KBM-7 (cell line): ENCODE measurements at regions not wholly inside any gene's neighbourhood (a gene's known extent, or its start where the extent isn't known, plus 50 kb on each side); places are given as distances from the start of the nearest gene placed in this dataset.
A peak's percentile ranks its signal among the peaks of the same experiment; 100 is the strongest.
"Not testable (repeated sequence)": the region's sequence is repeated elsewhere in the genome, so short reads cannot be mapped to it uniquely, and the experiment has no call there.

Experiments used
- DNase-seq: peaks from one replicate; pipeline ENCODE4 v3.0.0-alpha.2; 2015
- in situ Hi-C: fragments of 300-500 bp; cut with MboI; formaldehyde crosslinking; loops from 2 replicates; pipeline ENCODE4 v1.14.3; 2020; ENCODE audit warnings: low sequenced_read_pairs, low pct_unique_long_range_greater_than_20kb, mixed read lengths

- in situ Hi-C loops, result no loop called here
- no peak for DNase-seq
Observed at GRCh38 chr4:186840771-186841301, 117.2 kb upstream of the FAT1 start.

- DNase-seq, result peak; percentile 39
- in situ Hi-C loops, result no loop called here
Observed at GRCh38 chr4:186844059-186844681, 120.5 kb upstream of the FAT1 start.

- in situ Hi-C loops, result no loop called here
- DNase-seq, result peak; percentile 89
Observed at GRCh38 chr4:186845137-186845842, 121.6 kb upstream of the FAT1 start.

- no peak for DNase-seq
- in situ Hi-C loops, result no loop called here
Observed at GRCh38 chr4:186846426-186846825, 122.8 kb upstream of the FAT1 start.

- DNase-seq, in situ Hi-C loops: not testable (repeated sequence)
Observed at GRCh38 chr4:186847429-186848131, 123.9 kb upstream of the FAT1 start.

- no peak for DNase-seq
- in situ Hi-C loops, result no loop called here
Observed at GRCh38 chr4:186848437-186848836, 124.8 kb upstream of the FAT1 start.

GRCh38 chr4:186851291-186852072, 127.8 kb upstream of the FAT1 start:
- DNase-seq, result no peak
- in situ Hi-C loops, result no loop called here

GRCh38 chr4:186852073-186852420, 128.4 kb upstream of the FAT1 start:
- no peak for DNase-seq
- in situ Hi-C loops, result no loop called here

- in situ Hi-C loops, result no loop called here
- peak; percentile 77 for DNase-seq
Observed at GRCh38 chr4:186852964-186853391, 129.3 kb upstream of the FAT1 start.

- in situ Hi-C loops, result no loop called here
- no peak for DNase-seq
Observed at GRCh38 chr4:186854256-186854655, 130.6 kb upstream of the FAT1 start.

- in situ Hi-C loops, result no loop called here
- no peak for DNase-seq
Observed at GRCh38 chr4:186855111-186855510, 131.5 kb upstream of the FAT1 start.

- no peak for DNase-seq
- in situ Hi-C loops, result no loop called here
Observed at GRCh38 chr4:186857793-186858192, 134.1 kb upstream of the FAT1 start.

GRCh38 chr4:186858355-186858754, 134.7 kb upstream of the FAT1 start:
- DNase-seq, result no peak
- in situ Hi-C loops, result no loop called here

- DNase-seq, result no peak
- in situ Hi-C loops, result no loop called here
Observed at GRCh38 chr4:186859420-186859819, 135.8 kb upstream of the FAT1 start.

- DNase-seq, result no peak
- in situ Hi-C loops, result no loop called here
Observed at GRCh38 chr4:186861317-186861716, 137.7 kb upstream of the FAT1 start.

GRCh38 chr4:186871856-186872255, 148.2 kb upstream of the FAT1 start:
- no peak for DNase-seq
- in situ Hi-C loops, result no loop called here

GRCh38 chr4:186873095-186873494, 149.4 kb upstream of the FAT1 start:
- in situ Hi-C loops, DNase-seq: not testable (repeated sequence)

GRCh38 chr4:186875476-186875875, 151.8 kb upstream of the FAT1 start:
- in situ Hi-C loops, result no loop called here
- no peak for DNase-seq

- no peak for DNase-seq
- in situ Hi-C loops, result no loop called here
Observed at GRCh38 chr4:186876961-186877626, 153.4 kb upstream of the FAT1 start.
